Erythroblast (primary cell): ENCODE measurements at regions not wholly inside any gene's neighbourhood (a gene's known extent, or its start where the extent isn't known, plus 50 kb on each side); places are given as distances from the start of the nearest gene placed in this dataset.
A peak's percentile ranks its signal among the peaks of the same experiment; 100 is the strongest.
"Not testable (repeated sequence)": the region's sequence is repeated elsewhere in the genome, so short reads cannot be mapped to it uniquely, and the experiment has no call there.

Source experiments
- DNase-seq, 2 experiments: peaks; one replicate each; lab custom pipeline; 2025; lab: John Stamatoyannopoulos, UW
- GATA1 ChIP-seq: IDR thresholded peaks from 2 replicates; pipeline ENCODE4 v1.6.1; 2011; ENCODE audit warnings: low read depth, mild to moderate bottlenecking, control low read depth, low read length, moderate library complexity
- POLR2A ChIP-seq: IDR thresholded peaks from 2 replicates; pipeline ENCODE4 v1.6.1; 2011; ENCODE audit warnings: mild to moderate bottlenecking, low read length

GRCh38 chrX:125089761-125090445 lies 229.8 kb upstream of the TEX13C start:
- DNase-seq = no peak
- no peak for TF ChIP-seq POLR2A
- no peak for TF ChIP-seq GATA1

DNA sequence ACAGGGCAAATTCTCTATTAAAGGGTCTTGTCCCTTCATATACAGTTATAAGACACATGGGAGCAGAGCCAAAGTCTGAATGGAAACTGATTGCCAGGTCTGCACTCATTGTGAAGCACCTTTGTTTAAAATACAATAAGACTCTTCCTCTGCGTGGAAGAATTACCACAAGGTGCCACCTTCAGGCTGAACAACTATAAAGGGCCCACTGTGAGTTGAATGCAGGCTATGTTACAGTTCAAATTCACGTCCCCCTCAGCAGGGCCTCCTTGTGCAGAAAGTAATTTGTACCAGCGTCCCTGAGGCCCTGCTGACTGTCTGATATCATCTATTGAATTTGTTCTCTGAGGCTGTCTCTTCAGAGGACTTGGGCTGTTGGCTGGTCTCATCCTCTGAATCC lies 225.8 kb upstream of the TEX13C start:
- no peak for DNase-seq
- TF ChIP-seq GATA1 (no peak), POLR2A (no peak)

- DNase-seq = no peak
- TF ChIP-seq GATA1 (no peak), POLR2A (no peak)
These were observed 224.8 kb upstream of the TEX13C start for GRCh38 chrX:125094901-125095300.

DNA sequence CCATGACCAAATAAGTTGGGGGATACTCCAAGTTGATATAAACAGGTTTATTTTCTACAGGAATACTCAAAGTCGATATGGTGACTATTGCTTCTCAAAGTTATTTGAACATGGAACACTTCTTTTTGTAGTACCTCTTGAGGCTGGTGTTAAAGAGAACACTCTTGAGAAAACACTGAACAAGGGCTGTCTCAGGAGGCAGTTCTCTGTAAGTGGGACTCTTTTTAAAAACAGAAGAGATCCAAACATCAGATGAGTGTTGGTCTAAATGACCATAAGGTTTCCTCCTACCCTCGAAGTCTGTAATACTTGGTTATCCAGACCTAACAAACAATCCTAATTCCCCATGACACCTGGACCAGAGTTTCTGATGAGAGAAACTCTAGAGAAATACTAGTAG lies 223.2 kb upstream of the TEX13C start:
- no peak for TF ChIP-seq GATA1
- no peak for TF ChIP-seq POLR2A
- DNase-seq = no peak

DNA sequence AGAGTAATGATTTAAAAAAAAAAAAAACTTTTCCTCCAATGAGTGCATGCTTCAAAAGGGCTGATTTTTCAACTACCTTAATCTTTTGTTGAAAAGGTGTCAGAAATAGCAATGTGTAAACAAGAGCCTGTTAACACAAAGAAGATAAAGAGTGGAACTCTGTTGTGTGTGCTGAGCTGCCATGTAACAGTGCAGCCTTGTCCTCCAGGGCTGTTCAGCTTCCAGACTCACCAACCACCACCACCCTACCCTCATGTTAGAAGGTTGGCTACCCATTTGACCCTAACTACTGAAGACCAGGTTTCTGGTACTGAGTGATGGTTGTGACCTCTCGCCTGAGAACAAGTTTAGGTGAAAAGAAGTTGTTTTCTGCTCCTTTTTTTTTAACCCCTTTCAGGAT lies 222.8 kb upstream of the TEX13C start:
- no peak for DNase-seq
- no peak for TF ChIP-seq GATA1
- TF ChIP-seq POLR2A = no peak

- no peak for TF ChIP-seq POLR2A
- no peak for TF ChIP-seq GATA1
- no peak for DNase-seq
These were observed 217.5 kb upstream of the TEX13C start for GRCh38 chrX:125101971-125102755.

DNA sequence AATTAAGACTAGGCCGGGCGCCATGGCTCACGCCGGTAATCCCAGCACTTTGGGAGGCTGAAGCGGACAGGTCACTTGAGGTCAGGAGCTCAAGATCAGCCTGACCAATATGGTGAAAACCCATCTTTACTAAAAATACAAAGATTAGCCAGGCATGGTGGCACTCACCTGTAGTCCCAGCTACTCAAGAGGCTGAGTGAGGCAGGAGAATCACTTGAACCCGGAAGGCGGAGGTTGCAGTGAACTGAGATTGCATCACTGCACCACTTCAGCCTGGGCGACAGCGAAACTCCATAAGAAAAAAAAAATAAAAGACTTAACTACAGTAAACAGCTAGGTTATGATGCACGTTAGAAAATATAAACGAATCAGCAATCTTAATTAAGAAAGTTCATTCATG lies 216.0 kb upstream of the TEX13C start:
- TF ChIP-seq POLR2A (no peak), GATA1 (no peak)
- no peak for DNase-seq

DNA sequence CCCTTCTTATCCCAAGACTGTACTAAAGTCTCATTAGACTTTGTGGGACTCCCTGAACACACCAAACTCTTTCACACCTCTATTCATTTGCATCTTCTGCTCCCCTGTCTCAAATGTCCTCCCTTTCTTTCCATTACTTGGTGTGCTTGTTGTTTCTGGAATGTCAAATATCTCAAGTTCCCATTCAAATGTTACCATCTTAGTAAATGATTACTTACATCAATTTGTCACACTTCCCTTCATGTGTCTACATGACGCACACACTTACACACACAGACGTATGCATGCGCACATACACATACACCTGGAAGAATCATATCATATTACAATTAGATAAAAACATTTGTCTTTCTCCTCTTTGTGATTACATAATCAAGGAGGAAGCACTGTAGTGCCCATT lies 210.8 kb upstream of the TEX13C start:
- TF ChIP-seq POLR2A = no peak
- TF ChIP-seq GATA1 = no peak
- DNase-seq = no peak

DNA sequence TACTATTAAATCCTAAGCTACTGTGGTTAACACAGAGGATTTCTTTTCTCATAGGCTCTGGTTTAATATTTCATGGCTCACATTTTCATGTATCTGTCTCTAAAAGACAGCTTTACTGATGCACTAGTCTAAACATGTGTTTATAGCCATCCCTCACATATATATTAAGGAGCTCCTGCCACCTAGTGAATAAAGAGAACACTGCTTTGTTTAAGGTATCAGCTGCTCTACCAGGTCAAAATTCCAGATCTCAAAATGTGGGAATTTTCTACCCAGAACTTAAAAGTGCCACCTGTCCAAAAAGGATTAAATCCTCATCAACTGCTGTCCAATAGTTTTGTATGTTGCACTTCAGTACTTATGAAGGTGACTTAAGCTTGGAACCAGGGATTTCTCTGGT lies 188.5 kb upstream of the TEX13C start:
- peak; percentile 0 to 2 for DNase-seq
- TF ChIP-seq POLR2A (no peak), GATA1 (no peak)

DNA sequence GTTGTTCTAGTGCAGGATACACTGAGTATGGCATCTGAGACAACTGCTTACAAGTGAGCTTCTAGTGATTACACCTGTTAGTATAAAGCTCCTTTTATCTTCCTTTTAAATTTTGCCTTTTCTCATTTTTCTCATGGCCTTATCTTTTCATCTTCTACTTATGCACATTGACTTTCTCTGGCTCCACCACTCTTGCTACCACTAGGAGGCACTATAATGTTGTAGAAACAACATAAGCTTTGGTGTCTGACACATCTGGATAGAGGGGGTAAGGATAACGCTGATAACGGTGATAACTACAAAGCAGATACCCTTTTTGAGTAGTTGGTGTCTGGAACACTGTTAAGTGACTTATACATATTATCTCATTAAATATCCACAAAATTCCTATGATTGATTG lies 187.4 kb upstream of the TEX13C start:
- DNase-seq = peak; percentile 49 to 54
- no peak for TF ChIP-seq POLR2A
- TF ChIP-seq GATA1 = no peak

DNA sequence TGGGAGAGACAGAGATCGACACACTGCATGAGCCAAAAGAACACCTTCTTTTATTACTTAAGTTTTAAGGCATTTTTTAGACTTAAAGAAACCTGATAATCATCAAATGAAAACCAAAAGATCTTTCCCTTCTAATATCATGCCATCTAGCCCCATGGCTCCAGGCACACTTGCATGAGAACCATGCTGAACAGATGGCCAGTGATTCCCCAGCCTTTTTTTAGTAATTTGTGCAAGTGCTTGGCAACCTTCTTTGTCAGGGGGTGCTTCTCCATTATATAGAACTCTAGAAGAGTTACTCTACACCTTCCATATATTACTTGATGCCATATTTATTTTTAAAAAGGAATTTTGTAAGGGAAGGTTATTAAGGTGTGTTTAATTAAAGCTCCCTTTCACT lies 182.2 kb upstream of the TEX13C start:
- TF ChIP-seq POLR2A (no peak), GATA1 (no peak)
- DNase-seq = no peak

GRCh38 chrX:125150231-125150630 lies 169.4 kb upstream of the TEX13C start:
- TF ChIP-seq GATA1 (no peak), POLR2A (no peak)
- DNase-seq = no peak

GRCh38 chrX:125151146-125151545 lies 168.5 kb upstream of the TEX13C start:
- TF ChIP-seq POLR2A (no peak), GATA1 (no peak)
- no peak for DNase-seq

DNA sequence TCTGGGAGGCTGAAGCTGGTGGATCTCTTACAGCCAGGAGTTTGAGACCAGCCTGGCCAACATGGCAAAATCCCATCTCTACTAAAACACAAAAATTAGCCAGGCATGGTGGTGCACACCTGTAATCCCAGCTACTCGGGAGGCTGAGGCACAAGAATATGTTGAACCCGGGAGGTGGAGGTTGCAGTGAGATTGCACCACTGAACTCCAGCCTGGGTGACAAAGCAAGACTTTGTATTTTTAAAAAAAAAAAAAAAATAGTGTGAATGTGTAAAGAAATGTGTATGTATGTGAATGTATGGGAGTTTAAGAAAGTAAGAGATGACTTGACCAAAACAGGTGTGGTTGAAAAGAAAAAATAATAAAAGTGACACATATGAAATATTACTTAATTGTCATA lies 167.7 kb upstream of the TEX13C start:
- DNase-seq = no peak
- TF ChIP-seq POLR2A = no peak
- no peak for TF ChIP-seq GATA1

DNA sequence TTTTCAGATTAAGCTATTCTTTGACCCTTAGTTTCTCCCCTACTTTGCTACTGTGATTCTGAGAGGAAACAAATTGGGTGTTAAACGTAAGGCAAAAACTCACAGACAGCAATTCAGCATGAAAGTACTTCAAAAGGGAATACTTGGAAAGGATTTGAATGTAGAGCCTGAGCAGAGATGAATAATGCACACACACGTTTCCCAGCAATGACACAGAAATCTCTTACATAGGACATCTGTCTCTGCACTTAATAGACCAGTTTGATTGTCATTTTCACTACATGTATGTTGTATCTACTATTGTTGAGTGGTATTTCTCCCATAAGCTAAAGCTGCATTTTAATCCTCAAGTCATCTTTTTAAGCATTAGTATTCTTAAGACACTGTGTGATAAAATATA lies 166.1 kb upstream of the TEX13C start:
- TF ChIP-seq GATA1 = no peak
- no peak for TF ChIP-seq POLR2A
- no peak for DNase-seq

DNA sequence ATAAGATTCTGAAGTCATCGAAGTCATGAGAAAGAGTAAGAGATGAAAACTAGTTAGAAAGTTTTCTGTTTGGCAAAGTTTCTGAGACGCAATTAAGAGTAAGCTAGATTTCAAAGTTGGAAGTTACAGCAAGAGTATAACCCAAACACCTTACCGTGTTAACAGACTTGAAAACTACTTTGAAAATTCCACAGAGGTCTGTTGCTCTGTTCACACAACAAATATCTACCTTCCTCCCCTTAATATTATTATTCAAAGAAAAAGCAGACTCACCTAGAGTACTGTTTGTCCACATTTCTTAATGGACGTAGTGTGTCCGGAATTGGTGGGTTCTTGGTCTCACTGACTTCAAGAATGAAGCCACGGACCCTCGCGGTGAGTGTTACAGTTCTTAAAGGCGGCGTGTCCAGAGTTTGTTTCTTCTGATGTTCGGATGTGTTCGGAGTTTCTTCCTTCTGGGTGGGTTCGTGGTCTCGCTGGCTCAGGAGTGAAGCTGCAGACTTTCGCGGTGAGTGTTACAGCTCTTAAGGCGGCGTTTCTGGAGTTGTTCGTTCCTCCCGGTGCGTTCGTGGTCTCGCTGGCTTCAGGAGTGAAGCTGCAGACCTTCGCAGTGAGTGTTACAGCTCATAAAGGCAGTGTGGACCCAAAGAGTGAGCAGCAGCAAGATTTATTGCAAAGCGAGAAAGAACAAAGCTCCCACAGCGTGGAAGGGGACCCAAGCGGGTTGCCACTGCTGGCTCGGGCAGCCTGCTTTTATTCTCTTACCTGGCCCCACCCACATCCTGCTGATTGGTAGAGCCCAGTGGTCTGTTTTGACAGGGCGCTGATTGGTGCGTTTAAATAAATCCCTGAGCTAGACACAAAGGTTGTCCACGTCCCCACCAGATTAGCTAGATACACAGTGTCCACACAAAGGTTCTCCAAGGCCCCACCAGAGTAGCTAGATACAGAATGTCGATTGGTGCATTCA lies 165.1 kb upstream of the TEX13C start:
- not testable (repeated sequence) for DNase-seq

- DNase-seq = not testable (repeated sequence)
These were observed 164.2 kb upstream of the TEX13C start for GRCh38 chrX:125155296-125156033.
